Sigmoid colon (tissue), 4 donors: ENCODE measurements at regions not wholly inside any gene's neighbourhood (a gene's known extent, or its start where the extent isn't known, plus 50 kb on each side); places are given as distances from the start of the nearest gene placed in this dataset.
A peak's percentile ranks its signal among the peaks of the same experiment; 100 is the strongest.

Experiments used
- CTCF ChIP-seq, 4 experiments: fragments of 450-650 bp in 3 of 4; fragments of 200-600 bp in 1 of 4; IDR thresholded peaks; one replicate each; pipeline ENCODE4 v1.5.1; 2016 to 2019; ENCODE audit warnings: antibody characterized with exemption in 4 of 4, mild to moderate bottlenecking in 3 of 4, moderate library complexity in 2 of 4
- EP300 ChIP-seq, 4 donors: sonication (generic); formaldehyde crosslinking; IDR thresholded peaks; one replicate each; pipeline ENCODE4 v1.6.1; 2017; ENCODE audit warnings: antibody characterized with exemption in 4 of 4
- POLR2A ChIP-seq, 2 donors: fragments of 450-650 bp; IDR thresholded peaks; one replicate each; pipeline ENCODE4 v1.6.1; 2016; ENCODE audit warnings: antibody characterized with exemption in 2 of 2, mild to moderate bottlenecking in 2 of 2, moderate library complexity in 2 of 2
- POLR2AphosphoS5 ChIP-seq, 4 donors: sonication (generic); formaldehyde crosslinking; IDR thresholded peaks; one replicate each; pipeline ENCODE4 v1.6.1; 2017; ENCODE audit warnings: antibody characterized with exemption in 4 of 4

DNA sequence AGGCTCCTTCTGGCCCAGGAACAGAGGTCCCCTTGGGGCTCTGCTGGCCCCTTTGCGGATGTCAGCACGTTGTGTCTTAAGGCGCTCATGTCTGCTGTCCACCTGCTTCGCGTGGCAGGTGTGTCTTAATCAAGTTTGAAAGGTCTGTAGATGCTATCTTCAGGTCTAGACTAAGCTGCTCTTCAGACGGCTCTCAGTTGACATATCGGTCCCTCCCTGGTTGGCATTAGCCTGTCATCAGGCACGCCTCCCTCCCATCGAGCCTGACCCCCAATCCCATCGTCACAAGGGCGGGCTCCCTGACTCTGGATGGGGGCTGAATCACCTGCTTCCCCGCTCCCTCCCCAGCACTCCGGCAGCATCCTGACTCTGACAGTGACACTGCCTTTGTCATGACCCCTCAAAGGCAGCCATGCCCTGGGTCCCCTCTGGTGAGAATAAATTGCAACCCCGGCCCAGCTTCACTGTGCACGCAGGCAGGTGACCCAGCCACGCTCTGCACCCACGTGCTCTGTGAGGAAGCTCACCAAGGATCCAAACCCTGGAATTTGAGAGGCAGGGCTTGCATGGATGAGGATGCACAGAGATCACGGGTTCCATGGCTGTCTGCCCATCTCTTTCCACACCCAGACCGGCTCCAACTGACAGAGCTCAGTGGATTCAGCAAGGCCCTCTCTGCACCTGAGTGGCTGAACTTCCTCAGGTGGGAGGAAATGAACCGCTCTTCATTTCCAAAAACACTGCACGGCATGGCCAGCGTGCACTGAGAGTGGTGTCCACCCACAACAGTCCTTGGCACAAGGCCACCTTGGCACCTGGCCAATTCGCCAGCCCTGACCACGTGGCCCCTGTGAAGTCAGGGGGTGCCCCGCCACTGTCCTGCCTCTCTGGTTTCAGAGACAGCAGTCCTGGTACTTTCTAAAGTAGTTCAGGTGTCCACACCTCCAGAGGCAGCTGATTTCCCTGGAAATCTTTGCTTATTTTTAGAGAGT lies 110.2 kb upstream of the GPC1 start:
- TF ChIP-seq CTCF (IDR thresholded peaks at IDR 0.05): no peak
- no peak for TF ChIP-seq POLR2A (IDR thresholded peaks at IDR 0.05)
- peak in 1 of 4 donors; percentile 27 for TF ChIP-seq POLR2AphosphoS5 (IDR thresholded peaks at IDR 0.05)
- TF ChIP-seq EP300 (IDR thresholded peaks at IDR 0.05): no peak
